ENCODE measurements at regions not wholly inside any gene's neighbourhood (a gene's known extent, or its start where the extent isn't known, plus 50 kb on each side); places are given as distances from the start of the nearest gene placed in this dataset.

DNA sequence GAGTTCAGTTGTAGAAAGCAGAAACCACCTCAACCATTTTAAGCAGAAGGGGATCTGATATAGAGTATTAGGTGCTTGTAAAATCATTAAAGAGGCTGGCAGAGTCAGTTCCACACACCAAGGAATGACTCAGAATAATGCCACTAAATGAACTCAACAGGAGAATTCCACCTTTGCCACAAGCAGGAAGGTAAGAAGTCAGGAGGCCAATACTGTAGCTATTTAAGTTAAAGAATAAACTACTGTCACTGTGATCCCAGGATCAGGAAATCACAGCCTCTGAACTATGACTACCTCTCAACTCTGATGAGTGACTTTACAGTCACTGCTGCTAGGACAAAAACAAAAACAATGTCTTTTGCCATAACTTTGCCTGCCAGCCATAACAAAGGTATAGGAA is 52.5 kb upstream of the PRMT6 start:
- no peak for ATAC-seq

DNA sequence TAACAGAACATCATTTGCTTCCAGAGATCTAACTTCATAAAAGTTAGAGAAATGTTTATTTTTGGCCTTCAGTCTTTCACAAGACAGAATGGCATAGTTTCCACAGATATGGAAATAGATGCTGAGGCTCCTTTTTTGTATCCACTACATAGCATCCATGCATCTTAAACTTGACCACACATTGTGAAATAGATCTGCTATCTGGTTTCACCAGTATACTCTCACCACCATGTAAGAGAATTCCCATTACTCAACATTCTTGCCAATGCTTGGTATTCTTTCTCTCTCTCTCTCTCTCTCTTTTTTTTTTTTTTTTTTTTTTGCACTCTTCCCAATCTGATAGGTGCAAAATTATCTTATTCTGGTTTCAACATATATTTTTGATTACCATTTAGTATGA is 52.1 kb upstream of the PRMT6 start:
- no peak for ATAC-seq
